Uterus (tissue), 2 donors: ENCODE measurements at regions not wholly inside any gene's neighbourhood (a gene's known extent, or its start where the extent isn't known, plus 50 kb on each side); places are given as distances from the start of the nearest gene placed in this dataset.

Source experiments
- POLR2A ChIP-seq, 2 donors: fragments of 450-650 bp; IDR thresholded peaks; one replicate each; pipeline ENCODE4 v1.6.1; 2016; ENCODE audit warnings: antibody characterized with exemption in 2 of 2, mild to moderate bottlenecking in 1 of 2, moderate library complexity in 1 of 2
- TF ChIP-seq, protein P1 (sequence below), 4 experiments: fragments of 200-600 bp in 2 of 4; fragments of 450-650 bp in 2 of 4; sonication (generic) in 2 of 4; IDR thresholded peaks; one replicate each; pipeline ENCODE4 v1.5.1; 2016 to 2019; ENCODE audit warnings: antibody characterized with exemption in 4 of 4, mild to moderate bottlenecking in 2 of 4, moderate library complexity in 1 of 4

GRCh38 chr1:101290922-101291561 lies 54.2 kb downstream of the S1PR1 start:
- TF ChIP-seq, protein P1, sequence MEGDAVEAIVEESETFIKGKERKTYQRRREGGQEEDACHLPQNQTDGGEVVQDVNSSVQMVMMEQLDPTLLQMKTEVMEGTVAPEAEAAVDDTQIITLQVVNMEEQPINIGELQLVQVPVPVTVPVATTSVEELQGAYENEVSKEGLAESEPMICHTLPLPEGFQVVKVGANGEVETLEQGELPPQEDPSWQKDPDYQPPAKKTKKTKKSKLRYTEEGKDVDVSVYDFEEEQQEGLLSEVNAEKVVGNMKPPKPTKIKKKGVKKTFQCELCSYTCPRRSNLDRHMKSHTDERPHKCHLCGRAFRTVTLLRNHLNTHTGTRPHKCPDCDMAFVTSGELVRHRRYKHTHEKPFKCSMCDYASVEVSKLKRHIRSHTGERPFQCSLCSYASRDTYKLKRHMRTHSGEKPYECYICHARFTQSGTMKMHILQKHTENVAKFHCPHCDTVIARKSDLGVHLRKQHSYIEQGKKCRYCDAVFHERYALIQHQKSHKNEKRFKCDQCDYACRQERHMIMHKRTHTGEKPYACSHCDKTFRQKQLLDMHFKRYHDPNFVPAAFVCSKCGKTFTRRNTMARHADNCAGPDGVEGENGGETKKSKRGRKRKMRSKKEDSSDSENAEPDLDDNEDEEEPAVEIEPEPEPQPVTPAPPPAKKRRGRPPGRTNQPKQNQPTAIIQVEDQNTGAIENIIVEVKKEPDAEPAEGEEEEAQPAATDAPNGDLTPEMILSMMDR (IDR thresholded peaks at IDR 0.05): no peak
- TF ChIP-seq POLR2A (IDR thresholded peaks at IDR 0.05): no peak
